HG03095 (cell line): ENCODE measurements at regions not wholly inside any gene's neighbourhood (a gene's known extent, or its start where the extent isn't known, plus 50 kb on each side); places are given as distances from the start of the nearest gene placed in this dataset.

Experiments
- ATAC-seq: cut with Tn5 transposase; IDR thresholded peaks from one replicate; pipeline ENCODE4 v1.9.1; 2021; ENCODE audit warnings: moderate library complexity; ENCODE audit not compliant: unreplicated experiment

- ATAC-seq, result no peak
Measured at GRCh38 chr15:69990566-69991421, 106.9 kb downstream of the TLE3 start.

- no peak for ATAC-seq
Measured at GRCh38 chr15:69991551-69991980, 106.2 kb downstream of the TLE3 start.

- ATAC-seq, result no peak
Measured at GRCh38 chr15:69992348-69992747, 105.4 kb downstream of the TLE3 start.

GRCh38 chr15:69994429-69995205, 103.1 kb downstream of the TLE3 start:
- no peak for ATAC-seq

- ATAC-seq, result no peak
Measured at GRCh38 chr15:69996321-69997160, 101.2 kb downstream of the TLE3 start.

GRCh38 chr15:69997161-69997485, 100.6 kb downstream of the TLE3 start:
- ATAC-seq, result no peak
